Neuronal stem cell (in vitro differentiated cells): ENCODE measurements at regions not wholly inside any gene's neighbourhood (a gene's known extent, or its start where the extent isn't known, plus 50 kb on each side); places are given as distances from the start of the nearest gene placed in this dataset.

Experiments used
- DNase-seq: peaks from one replicate; pipeline ENCODE4 v3.0.0-alpha.2; 2013; ENCODE audit warnings: low spot score
- H2AFZ ChIP-seq: one replicate; pipeline ENCODE4 v1.6.1; 2013; ENCODE audit warnings: mild to moderate bottlenecking, low read length, inconsistent platforms
- H2AK5ac ChIP-seq: 2 replicates; pipeline ENCODE4 v1.6.1; 2013; ENCODE audit warnings: low read depth, mild to moderate bottlenecking, inconsistent platforms, low read length, moderate library complexity, mixed read lengths
- H2BK120ac ChIP-seq: 2 replicates; pipeline ENCODE4 v1.6.1; 2013; ENCODE audit warnings: low read depth, mild to moderate bottlenecking, inconsistent platforms, low read length, moderate library complexity, mixed read lengths
- H2BK12ac ChIP-seq: one replicate; pipeline ENCODE4 v1.6.1; 2013; ENCODE audit warnings: low read length, inconsistent platforms
- H2BK15ac ChIP-seq: 2 replicates; pipeline ENCODE4 v1.6.1; 2013; ENCODE audit warnings: mild to moderate bottlenecking, low read length, inconsistent platforms, mixed read lengths
- H2BK5ac ChIP-seq: one replicate; pipeline ENCODE4 v1.6.1; 2013; ENCODE audit warnings: inconsistent platforms, mild to moderate bottlenecking, low read length, moderate library complexity
- H3K14ac ChIP-seq: one replicate; pipeline ENCODE4 v1.6.1; 2013; ENCODE audit warnings: low read length, inconsistent platforms
- H3K18ac ChIP-seq: 2 replicates; pipeline ENCODE4 v1.6.1; 2013; ENCODE audit warnings: low read length, inconsistent platforms
- H3K23ac ChIP-seq: 2 replicates; pipeline ENCODE4 v1.6.1; 2013; ENCODE audit warnings: low read depth, mild to moderate bottlenecking, mixed read lengths, low read length, inconsistent platforms; ENCODE audit not compliant: poor library complexity
- H3K27ac ChIP-seq: replicated peaks from 3 replicates; pipeline ENCODE4 v1.5.1; 2013; ENCODE audit warnings: low read length, inconsistent platforms
- H3K27me3 ChIP-seq, 3 experiments: 2 replicates each; pipeline ENCODE4 v1.6.1; 2013; ENCODE audit warnings: low read length in 3 of 3, mild to moderate bottlenecking in 2 of 3, inconsistent platforms in 1 of 3, low read depth in 1 of 3, mixed read lengths in 1 of 3, moderate library complexity in 1 of 3; ENCODE audit not compliant: control insufficient read depth in 3 of 3, insufficient read depth in 3 of 3
- H3K36me3 ChIP-seq, 2 donors: replicated peaks in 1 of 2; 2 replicates each; pipeline ENCODE4 v1.6.1; 2013; ENCODE audit warnings: low read length in 2 of 2; ENCODE audit not compliant: control insufficient read depth in 2 of 2, insufficient read depth in 2 of 2
- H3K4ac ChIP-seq: 2 replicates; pipeline ENCODE4 v1.6.1; 2013; ENCODE audit warnings: inconsistent platforms, mild to moderate bottlenecking, low read length, moderate library complexity
- H3K4me1 ChIP-seq, 2 donors: 1 replicate in 1 of 2; 2 replicates in 1 of 2; pipeline ENCODE4 v1.6.1; 2013; ENCODE audit warnings: low read length in 2 of 2, low read depth in 1 of 2; ENCODE audit not compliant: control insufficient read depth in 2 of 2, insufficient read depth in 1 of 2
- H3K4me2 ChIP-seq: one replicate; pipeline ENCODE4 v1.6.1; 2013; ENCODE audit warnings: mild to moderate bottlenecking, low read length, inconsistent platforms; ENCODE audit not compliant: insufficient read depth, poor library complexity, severe bottlenecking
- H3K4me3 ChIP-seq, 2 donors: 2 replicates each; pipeline ENCODE4 v1.5.1; 2013; ENCODE audit warnings: low read length in 2 of 2, mild to moderate bottlenecking in 2 of 2, inconsistent platforms in 1 of 2, moderate library complexity in 1 of 2
- H3K79me1 ChIP-seq: one replicate; pipeline ENCODE4 v1.6.1; 2013; ENCODE audit warnings: low read depth, mild to moderate bottlenecking, inconsistent platforms, low read length, moderate library complexity
- H3K9ac ChIP-seq: one replicate; pipeline ENCODE4 v1.6.1; 2013; ENCODE audit warnings: mild to moderate bottlenecking, low read depth, low read length, inconsistent platforms; ENCODE audit not compliant: poor library complexity
- H3K9me3 ChIP-seq, 2 donors: replicated peaks in 1 of 2; 2 replicates each; pipeline versions ENCODE3 to v1.6.1; 2013; ENCODE audit warnings: low read length in 2 of 2, mild to moderate bottlenecking in 2 of 2, inconsistent platforms in 1 of 2, low read depth in 1 of 2, mixed read lengths in 1 of 2, moderate library complexity in 1 of 2; ENCODE audit not compliant: control insufficient read depth in 2 of 2, insufficient read depth in 1 of 2
- H4K8ac ChIP-seq: one replicate; pipeline ENCODE4 v1.6.1; 2013; ENCODE audit warnings: low read depth, mild to moderate bottlenecking, inconsistent platforms, low read length, moderate library complexity
- H4K91ac ChIP-seq: one replicate; pipeline ENCODE4 v1.6.1; 2013; ENCODE audit warnings: low read length, low read depth, mild to moderate bottlenecking, inconsistent platforms; ENCODE audit not compliant: poor library complexity
- WGBS, 2 donors: extraction: QIAGEN DNeasy Blood & Tissue Kit; methylation state at CpG; one replicate each; pipeline ENCODE4 v1.1.7; 2013; ENCODE audit warnings: missing lambda C conversion rate in 2 of 2, mixed read lengths in 1 of 2; ENCODE audit not compliant: insufficient read length in 2 of 2, insufficient replicate concordance in 1 of 2; ENCODE audit errors: extremely low coverage in 2 of 2; 5-methylcytosine and 5-hydroxymethylcytosine counted together

GRCh38 chr4:11165052-11165451, 263.6 kb downstream of the HS3ST1 start:
- WGBS, 2 donors, result no CpG with 5 or more reads among the region's 5 CpGs
- DNase-seq, result peak; percentile 6
- no peaks in the 10 kb centered on the region for H3K9me3 ChIP-seq
- no peaks in the 10 kb centered on the region for H3K27me3 ChIP-seq
- H3K79me1 ChIP-seq, result no peaks in the 10 kb centered on the region
- no peaks in the 10 kb centered on the region for H3K36me3 ChIP-seq
- no peak overlapping the region for H2BK15ac ChIP-seq
- H4K8ac ChIP-seq, result no peak overlapping the region
- no peak overlapping the region for H3K18ac ChIP-seq
- no peak overlapping the region for H3K4me2 ChIP-seq
- H3K27ac ChIP-seq, result no peak overlapping the region
- no peak overlapping the region for H3K9ac ChIP-seq
- H2BK12ac ChIP-seq, result no peak overlapping the region
- H3K4me3 ChIP-seq, result no peak overlapping the region
- H2AFZ ChIP-seq, result no peak overlapping the region
- no peak overlapping the region for H4K91ac ChIP-seq
- H3K4me1 ChIP-seq, result no peaks in the 10 kb centered on the region
- no peak overlapping the region for H2AK5ac ChIP-seq
- no peak overlapping the region for H3K23ac ChIP-seq
- H2BK5ac ChIP-seq, result no peak overlapping the region
- no peak overlapping the region for H3K4ac ChIP-seq
- H2BK120ac ChIP-seq, result no peak overlapping the region
- H3K14ac ChIP-seq, result no peak overlapping the region

GRCh38 chr4:11160288-11160687, 268.4 kb downstream of the HS3ST1 start:
- Histone ChIP-seq H3K9ac (no peak overlapping the region), H2AFZ (no peak overlapping the region), H3K4me3 (no peak overlapping the region), H2BK12ac (no peak overlapping the region), H2BK5ac (no peak overlapping the region), H3K4me1 (no peaks in the 10 kb centered on the region), H4K8ac (no peak overlapping the region), H3K27me3 (no peaks in the 10 kb centered on the region), H3K79me1 (no peaks in the 10 kb centered on the region), H3K9me3 (no peaks in the 10 kb centered on the region), H4K91ac (no peak overlapping the region), H3K14ac (no peak overlapping the region), H3K27ac (no peak overlapping the region), H3K23ac (no peak overlapping the region), H3K18ac (no peak overlapping the region), H2BK15ac (no peak overlapping the region), H3K36me3 (no peaks in the 10 kb centered on the region), H3K4me2 (no peak overlapping the region), H2BK120ac (no peak overlapping the region), H2AK5ac (no peak overlapping the region), H3K4ac (no peak overlapping the region)
- no peak for DNase-seq

- H4K91ac ChIP-seq, result no peak overlapping the region
- no peak overlapping the region for H3K4ac ChIP-seq
- no peak overlapping the region for H4K8ac ChIP-seq
- no peak overlapping the region for H3K9ac ChIP-seq
- H3K27ac ChIP-seq, result no peak overlapping the region
- no CpG with 5 or more reads among the region's 1 CpG for WGBS, 2 donors
- no peak overlapping the region for H2BK12ac ChIP-seq
- no peaks in the 10 kb centered on the region for H3K4me1 ChIP-seq
- no peaks in the 10 kb centered on the region for H3K79me1 ChIP-seq
- no peak overlapping the region for H2AK5ac ChIP-seq
- H2AFZ ChIP-seq, result no peak overlapping the region
- no peak overlapping the region for H2BK5ac ChIP-seq
- no peak overlapping the region for H3K4me2 ChIP-seq
- H3K14ac ChIP-seq, result no peak overlapping the region
- no peaks in the 10 kb centered on the region for H3K9me3 ChIP-seq
- H3K23ac ChIP-seq, result no peak overlapping the region
- H2BK15ac ChIP-seq, result no peak overlapping the region
- H3K18ac ChIP-seq, result no peak overlapping the region
- H3K4me3 ChIP-seq, result no peak overlapping the region
- DNase-seq, result no peak
- no peaks in the 10 kb centered on the region for H3K27me3 ChIP-seq
- H2BK120ac ChIP-seq, result no peak overlapping the region
- H3K36me3 ChIP-seq, result no peaks in the 10 kb centered on the region
Observed at GRCh38 chr4:11158971-11159370, 269.7 kb downstream of the HS3ST1 start.

GRCh38 chr4:11155208-11155867, 273.4 kb downstream of the HS3ST1 start:
- Histone ChIP-seq H2BK15ac (no peak overlapping the region), H3K9me3 (no peaks in the 10 kb centered on the region), H3K27ac (no peak overlapping the region), H3K4me1 (no peaks in the 10 kb centered on the region), H3K9ac (no peak overlapping the region), H4K8ac (no peak overlapping the region), H3K79me1 (no peaks in the 10 kb centered on the region), H3K36me3 (no peaks in the 10 kb centered on the region), H3K4ac (no peak overlapping the region), H2BK120ac (no peak overlapping the region), H3K23ac (no peak overlapping the region), H2BK12ac (no peak overlapping the region), H2AK5ac (no peak overlapping the region), H3K4me3 (no peak overlapping the region), H4K91ac (no peak overlapping the region), H3K27me3 (no peaks in the 10 kb centered on the region), H2BK5ac (no peak overlapping the region), H3K4me2 (no peak overlapping the region), H2AFZ (no peak overlapping the region), H3K18ac (no peak overlapping the region), H3K14ac (no peak overlapping the region)
- no CpG with 5 or more reads among the region's 5 CpGs for WGBS, 2 donors
- DNase-seq, result no peak
